SW 1271 (cell line): ENCODE measurements at regions not wholly inside any gene's neighbourhood (a gene's known extent, or its start where the extent isn't known, plus 50 kb on each side); places are given as distances from the start of the nearest gene placed in this dataset.

ENCODE experiments used
- DNase-seq, 2 experiments: peaks; one replicate each; lab custom pipeline; 2025; lab: John Stamatoyannopoulos, UW

GRCh38 chr12:78586790-78587189, 277.8 kb upstream of the SYT1 start:
- no peak for DNase-seq

DNA sequence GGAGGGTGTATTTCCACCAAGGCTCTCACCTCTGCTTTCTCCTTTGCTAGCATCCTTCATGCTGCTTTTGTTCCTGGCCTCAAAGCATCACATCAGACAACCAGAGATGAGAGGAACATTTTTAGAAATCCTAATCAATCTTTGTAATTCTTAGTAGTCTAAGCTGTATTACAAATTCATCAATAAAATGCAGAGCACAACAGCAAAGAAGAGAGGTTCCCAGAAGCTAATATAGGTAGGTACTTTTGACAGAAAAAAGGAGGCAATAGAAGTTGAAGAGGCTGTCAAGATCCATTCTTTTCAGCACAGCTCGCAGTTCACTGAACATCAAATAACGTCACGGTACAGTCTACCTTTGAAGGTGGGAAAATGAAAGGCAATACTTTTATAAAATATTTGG, 265.2 kb upstream of the SYT1 start:
- no peak for DNase-seq

DNA sequence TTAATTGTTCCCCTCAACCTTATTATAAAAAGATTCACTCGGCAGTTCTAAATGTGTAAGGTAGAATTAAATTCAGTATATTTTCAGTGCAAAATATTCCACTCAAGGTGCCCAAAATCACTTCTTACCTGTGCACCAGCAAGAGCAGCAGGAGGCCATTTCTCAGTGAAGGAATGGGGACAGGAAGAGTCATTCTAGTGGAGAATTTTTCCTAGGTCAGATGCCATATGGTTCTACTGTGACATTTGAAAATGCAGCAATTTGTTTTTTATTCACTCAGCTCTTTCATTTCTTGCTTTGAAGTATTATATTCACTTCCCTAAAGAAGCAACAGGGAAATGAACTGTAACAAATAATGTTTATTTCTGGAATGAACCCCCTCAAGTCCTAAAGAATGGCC, 264.0 kb upstream of the SYT1 start:
- no peak for DNase-seq

DNA sequence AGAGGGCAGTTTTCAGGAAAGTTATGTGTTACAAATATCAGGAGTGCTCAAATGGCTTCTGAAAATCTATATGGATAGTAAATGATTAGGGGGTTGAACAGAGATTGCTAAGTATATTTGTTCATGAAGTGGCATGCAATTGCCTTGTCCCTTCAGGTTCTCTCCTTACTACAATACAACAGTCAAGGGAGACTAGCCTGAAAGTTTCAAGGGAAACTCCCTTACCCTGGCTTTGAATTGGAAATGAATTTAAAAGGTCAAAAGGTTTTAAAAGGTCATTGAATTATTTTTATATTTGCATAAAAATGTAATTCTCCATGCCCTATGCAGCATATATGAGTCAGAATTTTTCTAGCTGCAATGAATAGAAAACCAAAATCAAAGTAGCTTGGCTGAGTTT, 253.1 kb upstream of the SYT1 start:
- no peak for DNase-seq

DNA sequence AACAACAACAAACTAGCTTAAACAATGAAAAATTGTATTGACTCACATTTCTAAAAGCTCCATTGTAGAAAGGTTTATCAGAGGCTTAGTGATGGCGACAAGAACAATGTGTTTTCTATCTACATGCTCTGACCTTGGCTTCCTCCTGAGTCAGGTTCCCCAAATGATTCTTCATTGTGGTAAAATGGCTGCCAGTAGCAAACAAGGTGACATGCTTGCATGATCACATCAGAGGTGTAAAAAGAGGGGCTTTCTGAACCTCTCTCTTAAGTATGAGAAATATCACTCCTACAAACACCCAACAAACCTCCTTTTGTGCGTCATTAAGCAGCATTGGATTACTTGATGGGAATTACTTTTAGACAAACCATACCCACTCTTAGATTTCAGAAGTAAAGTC, 252.4 kb upstream of the SYT1 start:
- no peak for DNase-seq

DNA sequence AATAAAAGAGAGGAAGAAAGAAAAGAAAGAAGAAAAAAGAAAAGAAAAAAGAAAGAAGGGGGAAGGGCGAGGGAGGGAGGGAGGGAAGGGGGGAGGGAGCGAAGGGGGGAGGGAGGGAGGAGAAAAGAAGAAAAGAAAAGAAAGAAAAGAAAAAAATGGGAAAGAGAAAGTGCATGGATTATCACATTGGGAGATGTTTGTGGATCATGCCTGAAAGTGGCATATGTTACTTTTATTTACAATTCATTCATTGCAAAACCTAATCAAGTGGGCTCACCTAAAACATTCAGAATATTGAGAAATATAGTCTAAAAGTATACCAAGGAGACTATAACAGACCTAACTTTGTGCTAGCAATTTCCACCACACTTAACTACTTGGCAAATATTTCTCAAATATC, 246.9 kb upstream of the SYT1 start:
- no peak for DNase-seq

GRCh38 chr12:78622529-78623195, 241.9 kb upstream of the SYT1 start:
- DNase-seq, result no peak

DNA sequence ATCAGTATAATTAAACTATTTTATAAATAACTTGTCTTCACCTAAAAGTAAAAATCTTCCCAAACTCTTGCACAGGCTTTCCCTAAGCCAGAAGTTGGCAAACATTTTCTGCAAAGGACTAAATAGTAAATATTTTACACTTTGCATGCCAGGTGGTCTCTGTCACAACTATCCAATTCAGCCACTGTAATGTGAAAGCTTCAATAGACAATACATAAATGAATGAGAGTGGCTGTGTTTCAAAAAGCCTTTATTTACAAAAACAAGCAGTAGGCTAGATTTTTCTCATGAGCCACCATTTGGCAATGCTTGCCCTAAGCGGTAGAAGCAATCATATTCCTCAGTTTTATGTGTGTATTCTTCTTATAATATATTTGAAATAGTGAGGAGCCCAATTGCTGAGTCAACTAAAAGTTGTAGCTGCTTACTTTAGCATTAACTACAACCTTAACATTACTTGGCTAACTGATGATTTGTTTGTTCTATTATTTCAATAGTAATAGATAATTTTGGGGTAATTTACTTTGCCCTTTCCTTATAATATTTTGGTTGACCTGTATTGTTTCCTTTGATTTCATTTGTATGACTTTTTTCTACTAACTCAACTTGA, 236.0 kb upstream of the SYT1 start:
- no peak for DNase-seq

- no peak for DNase-seq
These were observed 228.2 kb upstream of the SYT1 start for GRCh38 chr12:78636231-78636855.

- DNase-seq, result peak in 1 of 2 experiments; percentile 4
These were observed 222.6 kb upstream of the SYT1 start for GRCh38 chr12:78641837-78642423.

DNA sequence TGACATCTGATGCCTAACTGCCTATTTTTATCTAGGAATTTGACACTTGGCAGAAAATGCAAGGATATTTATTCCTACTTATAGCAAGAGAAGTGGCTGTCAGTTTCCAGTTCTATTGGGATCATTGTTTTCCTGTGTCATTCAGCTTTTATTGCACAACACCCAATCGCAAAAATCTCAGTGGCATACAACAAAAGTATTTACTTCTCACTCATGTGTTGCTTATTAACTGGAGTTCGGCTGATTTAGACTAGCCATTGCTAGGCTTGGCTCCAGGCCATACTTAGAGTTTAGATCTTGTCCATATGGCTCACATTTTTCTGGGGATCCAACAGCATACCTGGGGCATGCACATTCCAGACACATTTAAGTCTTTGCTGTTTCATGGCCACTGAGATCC, 218.6 kb upstream of the SYT1 start:
- no peak for DNase-seq

DNA sequence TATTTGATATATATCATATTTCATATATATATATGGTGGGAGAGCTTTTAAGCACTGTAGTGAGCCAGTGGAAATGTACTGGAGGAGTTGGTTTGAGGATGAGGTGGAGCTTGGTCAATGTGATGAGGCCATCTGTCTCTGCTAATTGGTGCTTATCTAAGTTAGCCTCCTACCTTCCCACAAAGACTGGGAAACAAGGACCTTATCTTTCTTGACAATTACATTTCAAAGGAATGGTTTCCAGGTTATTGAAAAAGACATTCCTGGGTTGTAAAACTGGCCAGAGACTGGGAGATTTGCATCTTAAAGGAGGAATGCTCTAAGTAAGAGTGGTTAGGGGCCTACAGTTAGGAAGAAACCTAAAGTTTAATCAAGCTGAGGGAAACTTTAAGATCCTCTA, 212.8 kb upstream of the SYT1 start:
- DNase-seq, result no peak

DNA sequence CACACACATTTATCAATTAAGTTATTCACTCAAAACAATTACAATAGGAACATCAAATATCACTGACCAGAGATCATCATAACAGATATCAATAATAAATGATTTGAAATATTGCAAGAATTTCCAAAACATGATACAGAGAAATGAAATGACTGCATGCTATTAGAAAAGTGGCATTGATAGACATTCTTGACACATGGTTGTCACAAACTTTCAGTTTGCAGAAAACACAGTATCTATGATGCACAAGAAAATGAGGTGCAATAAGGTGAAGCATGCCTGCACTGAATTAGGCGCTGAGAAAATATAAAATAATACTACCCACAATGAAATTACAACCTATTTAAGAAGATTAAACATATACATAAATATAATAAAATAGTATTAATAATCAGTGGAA, 198.0 kb upstream of the SYT1 start:
- no peak for DNase-seq

DNA sequence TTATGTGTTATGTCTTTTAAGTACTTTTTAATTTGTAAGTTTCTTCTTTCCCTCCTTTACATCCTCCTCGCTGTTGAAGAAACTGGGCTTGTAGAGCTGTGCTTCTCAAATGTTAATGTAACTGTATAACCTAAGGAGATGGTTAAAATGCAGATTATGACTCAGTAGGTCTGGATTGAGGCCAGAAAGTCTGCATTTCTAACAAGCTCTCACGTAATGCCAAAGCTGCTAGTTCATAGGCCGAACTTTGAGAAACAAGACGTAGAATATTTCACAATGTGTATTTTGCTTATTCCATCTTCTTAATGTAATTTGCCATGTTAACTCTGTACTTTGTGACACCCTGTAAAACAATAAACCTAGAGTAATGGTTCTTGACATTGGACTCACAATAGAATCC, 193.3 kb upstream of the SYT1 start:
- DNase-seq, result no peak

DNA sequence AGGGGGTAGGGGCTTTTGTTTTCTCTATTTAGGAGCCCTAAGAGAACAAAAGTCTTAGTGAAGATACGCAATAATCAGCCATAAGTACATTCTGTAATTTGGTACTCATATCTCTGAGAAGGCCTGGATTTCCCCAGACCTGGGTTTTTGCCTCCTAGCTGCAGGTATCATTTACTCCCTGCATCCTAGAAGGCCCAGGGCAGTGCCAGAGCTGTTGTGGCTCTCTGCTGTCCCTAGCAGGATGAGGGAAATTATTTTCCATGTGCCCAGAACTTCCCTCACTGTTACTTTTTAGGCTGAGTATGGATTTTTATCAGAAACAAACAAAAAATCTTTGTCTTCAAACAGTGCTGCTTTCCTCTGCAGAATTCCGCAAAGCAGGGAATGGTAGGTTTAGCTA, 192.5 kb upstream of the SYT1 start:
- no peak for DNase-seq

- no peak for DNase-seq
These were observed 190.1 kb upstream of the SYT1 start for GRCh38 chr12:78674311-78675090.

GRCh38 chr12:78680596-78680995, 184.0 kb upstream of the SYT1 start:
- no peak for DNase-seq

- DNase-seq, result no peak
These were observed 181.5 kb upstream of the SYT1 start for GRCh38 chr12:78683031-78683430.

- DNase-seq, result no peak
These were observed 180.9 kb upstream of the SYT1 start for GRCh38 chr12:78683626-78684025.

DNA sequence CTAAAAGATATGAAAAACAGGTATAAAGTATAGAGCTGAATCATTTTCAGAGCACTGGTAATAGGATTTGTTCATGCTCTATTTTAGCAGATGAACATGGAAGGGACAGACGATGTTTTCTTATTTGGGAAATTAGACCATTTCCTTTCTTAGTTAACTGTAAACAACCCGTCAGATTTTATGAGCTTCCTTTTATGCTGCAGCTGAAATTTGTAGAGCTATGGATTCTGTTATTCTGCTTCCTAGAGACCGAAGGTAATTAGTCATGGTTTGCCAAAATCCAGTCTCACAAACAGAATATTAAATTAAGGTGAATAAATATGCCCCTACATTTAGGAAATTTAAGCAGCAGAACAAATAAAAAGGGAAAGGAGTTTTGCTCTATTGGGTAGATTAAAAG, 180.2 kb upstream of the SYT1 start:
- no peak for DNase-seq

- DNase-seq, result no peak
These were observed 168.8 kb upstream of the SYT1 start for GRCh38 chr12:78695749-78696148.

GRCh38 chr12:78696267-78696666, 168.3 kb upstream of the SYT1 start:
- DNase-seq, result no peak
